Activated CD4-positive, alpha-beta T cell treated with anti-CD3 and anti-CD28 coated beads, Interleukin-2, amount 50 U/mL, for 24 hours (primary cell): ENCODE measurements at regions not wholly inside any gene's neighbourhood (a gene's known extent, or its start where the extent isn't known, plus 50 kb on each side); places are given as distances from the start of the nearest gene placed in this dataset.

Experiments
- DNase-seq, 2 donors: peaks; one replicate each; pipeline ENCODE4 v3.0.0-alpha.2; 2020; ENCODE audit warnings: low read depth in 1 of 2, low spot score in 1 of 2

DNA sequence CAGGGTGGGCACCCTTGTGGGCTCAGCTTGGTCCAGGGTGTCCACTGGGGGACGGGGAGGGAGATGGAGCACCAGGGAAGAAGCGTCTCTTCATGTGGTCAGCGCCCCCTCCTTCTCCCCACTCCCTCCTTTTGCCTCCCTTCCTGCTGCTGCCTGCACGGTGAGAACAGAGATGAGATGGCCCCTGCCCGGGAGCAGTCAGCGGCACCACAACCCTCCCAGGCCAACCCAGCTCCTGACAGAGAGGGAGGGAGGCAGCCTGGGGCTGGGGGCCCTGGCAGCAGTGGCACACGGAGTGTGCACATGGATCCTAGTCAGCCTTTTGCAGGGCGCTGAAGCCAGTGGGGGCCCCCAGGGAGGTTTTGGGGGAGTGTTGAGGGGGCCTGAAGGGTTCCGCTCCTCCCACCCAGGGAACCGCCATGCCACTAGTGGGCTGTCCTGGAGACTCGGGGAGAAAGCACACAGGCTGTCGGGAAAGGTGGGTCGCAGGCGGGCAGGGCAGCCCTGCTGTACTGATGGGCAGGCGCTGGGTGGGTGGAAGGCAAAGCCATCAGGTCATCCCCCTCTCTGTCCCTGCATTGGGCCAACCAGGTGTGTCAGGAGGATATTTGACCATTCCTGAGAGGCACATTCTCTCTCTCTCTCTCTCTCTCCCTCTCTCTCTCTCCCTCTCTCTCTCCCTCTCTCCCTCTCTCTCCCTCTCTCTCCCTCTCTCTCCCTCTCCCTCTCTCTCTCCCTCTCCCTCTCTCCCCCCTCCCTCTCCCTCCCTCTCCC lies 94.3 kb upstream of the BHLHE23 start:
- no peak for DNase-seq

DNA sequence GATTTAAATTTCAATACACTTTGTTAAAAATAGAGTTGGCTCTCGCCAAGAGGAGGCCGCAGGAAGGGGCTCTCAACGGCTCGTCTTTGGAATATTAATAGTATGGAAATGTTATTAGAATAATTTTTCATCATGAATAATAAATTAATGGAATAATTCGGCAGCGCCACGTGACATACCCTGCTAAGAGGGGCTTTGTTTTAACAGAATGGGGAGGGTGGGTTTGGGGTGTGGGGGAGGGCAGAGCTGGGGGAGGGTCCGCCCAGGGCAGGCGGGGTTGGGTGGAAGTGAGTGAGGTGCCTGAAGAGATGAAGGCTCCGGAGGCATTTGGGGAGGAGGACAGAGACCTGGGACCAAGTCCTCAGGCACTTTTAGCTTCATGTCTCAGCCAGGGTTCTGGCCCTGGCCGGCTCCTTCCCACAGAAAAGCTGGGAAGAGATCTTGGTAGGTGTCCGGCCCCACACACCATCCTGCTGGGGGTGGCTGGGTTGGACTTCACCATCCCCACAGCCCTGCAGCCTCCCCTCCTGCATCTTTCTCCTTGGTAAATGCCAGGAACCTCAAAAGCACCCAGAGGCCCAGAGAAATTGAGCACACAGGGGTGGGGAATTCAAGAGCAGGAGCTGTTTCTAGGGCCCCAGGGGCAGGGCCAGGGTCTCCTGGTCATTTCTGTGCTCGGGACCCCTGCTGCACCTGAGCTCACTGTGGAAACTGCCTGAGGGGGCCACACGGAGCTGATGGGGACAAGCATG lies 93.6 kb upstream of the BHLHE23 start:
- DNase-seq, result no peak

DNA sequence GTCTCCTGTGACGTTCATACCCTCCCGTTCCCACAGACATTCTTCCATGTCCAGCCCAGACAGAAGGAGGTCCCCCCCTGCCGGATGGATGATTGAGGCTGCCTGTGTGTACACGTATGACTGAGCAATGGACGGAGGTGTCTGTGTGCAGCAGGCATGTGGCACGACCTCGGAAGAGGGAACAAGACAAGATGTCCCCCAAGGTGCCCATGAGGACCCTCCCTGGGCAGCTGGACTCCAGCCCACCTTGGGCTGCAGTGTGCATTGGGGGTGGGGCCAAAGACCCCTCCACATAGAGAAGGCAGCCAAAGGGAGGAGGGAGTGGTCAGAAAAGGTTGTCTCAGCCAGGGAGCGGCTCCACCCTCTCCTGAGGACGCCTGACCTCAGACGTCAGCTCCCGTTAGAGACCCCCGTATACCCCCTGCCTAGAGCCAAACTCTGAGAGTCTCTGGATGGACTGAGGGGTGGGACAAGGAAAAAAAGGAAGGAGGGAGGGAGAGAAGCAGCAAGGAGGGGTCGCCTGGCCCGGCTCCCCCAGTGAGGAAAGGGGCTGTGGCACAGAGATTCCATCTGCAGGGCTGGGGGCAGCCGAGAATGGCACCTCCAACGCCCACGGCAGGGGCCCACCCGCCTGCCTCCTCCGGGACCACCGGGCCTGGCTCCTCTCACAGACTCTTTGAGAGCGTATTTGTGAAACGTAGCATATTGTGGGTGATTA lies 92.9 kb upstream of the BHLHE23 start:
- DNase-seq, result no peak

DNA sequence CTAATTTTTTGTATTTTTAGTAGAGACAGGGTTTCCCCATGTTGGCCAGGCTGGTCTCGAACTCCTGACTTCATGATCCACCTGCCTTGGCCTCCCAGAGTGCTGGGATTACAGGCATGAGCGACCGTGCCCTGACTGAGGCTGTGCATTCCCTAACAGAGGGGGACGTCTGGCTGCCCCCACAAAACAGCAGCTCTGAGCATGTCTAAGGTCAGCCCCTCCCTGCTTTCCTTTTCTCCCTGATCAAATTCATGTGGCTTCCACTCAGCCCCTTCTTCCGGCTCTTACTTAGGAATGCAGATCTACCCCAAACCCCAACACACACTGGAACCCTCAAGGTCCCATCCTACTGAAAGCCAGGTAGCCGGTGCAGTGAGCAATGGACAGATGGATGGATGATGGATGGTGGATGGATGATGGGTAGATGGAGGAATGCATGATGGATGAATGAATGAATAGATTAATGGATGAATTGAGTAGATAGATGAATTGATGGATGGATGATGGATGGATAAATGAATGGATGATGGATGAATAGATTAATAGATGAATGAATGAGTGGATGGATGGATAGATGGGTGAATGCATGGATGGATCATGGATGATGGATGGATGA lies 91.5 kb upstream of the BHLHE23 start:
- DNase-seq, result no peak

DNA sequence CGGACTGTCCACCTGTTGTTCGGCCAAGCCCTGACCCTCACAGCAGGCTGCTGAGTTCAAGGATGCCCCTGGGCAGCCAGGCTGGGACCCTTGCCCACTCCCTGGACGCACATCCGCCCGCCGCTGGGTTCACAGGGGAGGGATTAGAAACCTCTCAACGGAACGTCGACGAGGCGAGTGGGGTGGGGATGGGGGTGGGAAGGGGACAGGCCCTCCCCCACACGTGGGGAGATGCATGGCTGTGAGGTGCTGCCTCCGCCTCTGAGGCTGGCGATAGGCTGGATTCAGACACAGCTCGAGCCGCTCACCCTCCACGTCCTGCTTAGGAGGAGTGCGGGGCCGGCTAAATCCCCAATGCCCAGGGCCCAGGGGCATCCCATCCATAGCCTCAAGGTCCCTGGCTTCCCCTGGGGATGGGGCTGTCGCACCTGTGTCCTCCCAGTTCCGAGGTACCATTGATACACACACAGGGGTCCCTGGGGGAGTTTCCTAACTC lies 90.6 kb upstream of the BHLHE23 start:
- no peak for DNase-seq

DNA sequence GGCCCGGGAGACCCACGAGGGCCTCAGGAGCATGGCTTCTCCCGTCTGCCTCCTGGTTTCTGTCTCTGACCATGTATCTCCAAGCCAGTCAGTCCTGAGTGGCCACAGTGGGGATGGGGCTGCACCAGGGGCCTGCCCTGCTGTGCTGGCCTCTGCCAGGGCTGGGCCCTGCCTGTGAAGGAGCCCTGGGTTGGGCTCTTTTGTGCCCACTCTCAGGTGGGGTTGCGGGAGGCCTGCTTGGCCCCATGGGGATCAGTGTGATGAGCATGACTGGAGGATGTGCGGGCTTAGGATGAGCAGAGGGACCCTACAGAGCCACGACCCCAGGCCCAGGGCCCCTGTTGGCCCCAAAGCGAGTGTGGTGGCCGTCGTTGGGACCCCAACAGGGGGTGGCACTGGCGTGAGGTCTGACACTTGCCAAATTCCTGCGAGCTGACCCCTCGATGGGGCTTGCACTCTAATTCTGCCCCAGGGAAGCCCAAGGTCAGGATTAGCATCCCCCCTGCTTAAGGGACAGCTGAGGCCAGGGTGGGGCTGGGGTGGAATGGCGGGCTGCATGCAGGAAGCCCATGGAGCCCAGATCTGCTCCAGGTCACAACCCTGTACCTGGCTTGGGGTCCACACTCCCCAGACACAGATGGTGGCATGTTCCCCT lies 90.0 kb upstream of the BHLHE23 start:
- DNase-seq, result no peak

DNA sequence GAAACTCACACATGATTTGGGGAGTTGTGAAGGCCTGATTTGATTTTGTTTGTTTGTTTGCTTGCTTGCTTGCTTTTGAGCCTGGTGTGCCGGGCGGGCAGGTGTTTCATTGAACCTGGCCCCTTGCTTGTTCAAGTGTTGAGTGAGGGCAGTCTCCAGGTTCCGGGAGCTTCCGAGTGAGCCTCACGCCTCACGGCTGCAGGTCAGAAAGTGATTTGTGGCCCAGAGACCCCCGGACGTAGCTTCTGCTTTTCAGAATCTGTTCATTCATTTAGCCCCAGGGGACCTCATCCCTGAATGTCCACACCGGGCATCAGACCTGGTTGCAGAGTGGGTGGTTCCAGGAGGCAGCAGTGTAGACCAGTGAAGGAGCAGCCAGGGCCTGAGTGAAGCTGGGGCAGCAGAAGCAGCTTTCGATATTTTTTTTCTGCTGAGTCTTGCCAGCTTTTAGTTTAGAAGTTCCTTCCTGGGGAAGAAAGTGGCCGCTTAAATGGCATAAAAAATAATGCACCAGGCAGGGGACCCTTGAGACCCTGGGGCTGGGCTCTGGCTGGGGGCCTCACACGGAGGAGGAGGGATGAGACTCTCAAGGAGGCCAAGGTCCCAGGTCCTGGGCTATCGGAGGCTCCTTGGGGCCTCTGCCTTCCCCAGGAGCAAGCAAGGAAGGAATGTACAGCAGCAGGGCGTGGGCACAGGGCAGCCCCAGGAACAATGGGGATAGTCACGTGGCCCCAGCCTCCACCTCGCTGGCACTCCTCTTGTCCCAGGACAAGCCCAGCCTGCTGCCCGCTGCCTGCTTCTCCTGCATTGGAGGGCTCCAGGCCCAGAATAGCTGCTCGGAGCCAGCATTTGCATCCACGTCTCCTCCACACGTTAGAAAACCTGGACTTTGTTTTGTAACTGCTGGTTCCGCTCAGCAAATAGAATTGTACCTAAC lies 89.2 kb upstream of the BHLHE23 start:
- DNase-seq, result no peak

DNA sequence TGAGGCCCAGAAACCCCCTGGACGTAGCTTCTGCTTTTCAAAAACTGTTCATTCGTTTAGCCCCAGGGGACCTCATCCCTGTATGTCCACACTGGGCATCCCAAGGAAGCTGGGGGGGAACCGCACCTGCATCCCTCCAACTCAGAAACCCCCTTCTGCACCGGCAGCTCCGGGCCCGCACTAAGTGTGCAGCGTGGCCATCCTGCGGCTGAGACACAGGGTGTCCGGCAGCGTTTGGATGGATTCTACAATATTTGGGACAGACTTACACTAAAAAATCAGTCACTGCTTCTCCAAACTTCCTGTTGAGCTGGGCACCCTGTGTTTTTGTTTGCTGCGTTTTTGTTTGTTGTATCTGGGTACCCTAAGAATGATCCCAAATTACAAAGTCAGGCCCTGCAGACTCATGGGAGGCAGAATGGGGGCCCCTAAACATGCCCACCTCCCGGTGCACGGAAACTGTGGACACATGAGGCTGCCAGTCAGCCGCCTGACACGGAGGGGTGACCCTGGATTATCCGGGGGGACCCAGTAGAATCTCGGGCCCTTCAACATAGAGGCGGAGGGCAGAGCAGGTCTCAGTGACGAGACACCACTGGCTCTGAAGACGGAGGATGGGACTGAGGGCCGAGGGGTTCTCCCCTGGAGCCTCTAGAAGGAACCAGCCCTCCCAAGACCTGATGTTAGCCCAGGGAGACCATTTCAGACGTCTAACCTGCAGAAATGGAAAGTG lies 88.2 kb upstream of the BHLHE23 start:
- DNase-seq, result no peak

DNA sequence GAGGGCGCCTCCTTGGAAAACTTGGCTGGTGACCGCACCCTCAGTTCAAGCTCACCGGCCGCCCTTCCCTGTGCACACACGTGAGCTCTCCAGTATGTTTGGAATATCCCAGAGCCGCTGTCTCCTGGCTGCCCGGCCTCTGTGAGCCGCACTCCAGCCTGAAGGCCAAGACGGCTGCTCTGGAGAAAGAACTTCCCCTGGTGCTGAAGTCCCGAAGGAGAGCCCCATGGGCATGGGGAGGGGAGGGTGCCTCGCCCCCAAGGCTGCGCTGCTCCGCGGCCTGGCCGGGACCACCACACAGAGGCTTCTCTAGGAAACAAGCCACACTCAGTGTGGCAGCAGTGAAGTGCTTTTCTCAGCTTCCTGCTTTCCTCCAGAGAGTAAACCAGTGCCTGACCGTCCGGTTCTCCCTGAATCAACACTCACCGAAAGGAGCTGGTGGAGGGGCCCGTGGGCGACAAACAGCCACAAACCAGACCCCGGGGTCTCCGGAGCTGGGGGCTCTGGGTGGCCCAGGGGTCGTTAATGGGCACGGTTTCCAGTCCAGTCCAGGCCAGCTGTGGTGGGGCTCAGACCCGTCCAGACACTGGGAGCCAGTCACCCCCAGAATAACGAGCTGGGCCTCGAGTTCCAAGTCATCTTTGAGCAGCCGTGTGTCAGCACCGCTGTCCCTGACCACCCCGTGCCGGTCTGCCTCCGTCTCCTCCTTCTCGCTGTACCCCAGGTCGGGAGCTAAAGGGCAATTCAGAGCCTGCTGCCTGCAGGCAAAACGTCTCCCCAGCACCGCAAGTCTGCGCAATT lies 87.4 kb upstream of the BHLHE23 start:
- DNase-seq, result no peak

DNA sequence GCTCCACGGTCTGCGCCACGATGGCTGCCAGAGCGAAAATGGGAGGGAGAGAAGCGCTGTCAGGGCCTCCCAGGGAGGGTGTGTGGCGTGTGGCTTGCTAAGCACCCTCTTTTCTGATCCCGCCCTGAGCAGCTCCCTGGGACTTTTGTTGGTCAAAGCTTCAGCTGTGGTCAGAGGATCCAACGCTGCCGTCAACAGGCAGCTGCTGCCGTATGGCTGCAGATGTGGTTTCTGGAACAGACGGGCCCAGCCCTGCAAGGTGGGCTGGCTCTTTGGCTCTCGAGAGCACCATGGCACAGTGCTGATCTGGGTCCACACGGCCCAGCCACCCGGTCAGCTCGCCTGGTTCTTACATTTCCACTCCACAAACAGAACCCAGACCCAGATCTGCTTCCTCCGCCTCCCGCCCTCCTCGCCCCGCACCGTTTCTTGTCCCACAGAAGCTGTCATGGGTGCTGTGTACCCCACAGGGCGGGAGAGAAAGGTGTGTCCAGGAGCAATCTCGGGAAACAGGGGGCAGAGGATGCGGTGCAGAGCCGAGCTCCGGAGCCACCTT lies 86.0 kb upstream of the BHLHE23 start:
- DNase-seq, result no peak

DNA sequence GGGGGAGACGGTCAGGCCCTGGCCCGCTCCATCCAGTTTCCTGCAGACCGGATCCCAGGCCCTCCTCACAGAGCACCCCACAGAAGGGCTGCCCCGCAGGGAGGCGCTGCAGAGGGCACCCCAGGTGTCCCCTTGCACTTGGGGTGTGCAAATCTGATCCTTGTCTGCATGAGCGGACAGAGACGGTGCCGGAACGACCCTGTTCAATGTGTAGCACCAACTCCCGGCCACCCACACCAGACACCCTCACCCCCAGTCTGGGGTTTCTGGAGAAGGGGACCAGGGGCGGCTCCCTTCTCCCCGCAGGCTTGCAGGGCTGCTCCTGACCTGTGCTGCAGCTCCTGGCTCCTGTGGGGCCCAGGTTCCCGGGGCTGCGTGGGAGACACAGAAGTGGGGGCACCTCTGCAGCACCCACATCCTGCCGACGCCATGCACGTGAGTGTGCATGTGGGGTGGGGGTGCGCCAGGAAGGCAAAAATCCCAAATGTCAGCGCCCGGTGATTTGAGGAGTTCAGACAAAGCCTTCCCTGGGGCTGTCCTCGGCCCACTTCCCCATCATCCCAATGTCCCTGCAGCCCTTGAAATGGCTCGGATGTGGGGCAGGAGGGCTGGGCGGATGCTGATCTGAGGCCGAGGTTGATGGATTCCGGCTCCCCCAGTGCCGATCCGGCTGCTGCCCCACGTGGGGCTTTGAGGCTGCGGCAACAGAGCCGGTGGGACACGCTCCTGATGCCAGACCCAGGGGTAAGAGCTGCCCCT lies 85.3 kb upstream of the BHLHE23 start:
- DNase-seq, result no peak

DNA sequence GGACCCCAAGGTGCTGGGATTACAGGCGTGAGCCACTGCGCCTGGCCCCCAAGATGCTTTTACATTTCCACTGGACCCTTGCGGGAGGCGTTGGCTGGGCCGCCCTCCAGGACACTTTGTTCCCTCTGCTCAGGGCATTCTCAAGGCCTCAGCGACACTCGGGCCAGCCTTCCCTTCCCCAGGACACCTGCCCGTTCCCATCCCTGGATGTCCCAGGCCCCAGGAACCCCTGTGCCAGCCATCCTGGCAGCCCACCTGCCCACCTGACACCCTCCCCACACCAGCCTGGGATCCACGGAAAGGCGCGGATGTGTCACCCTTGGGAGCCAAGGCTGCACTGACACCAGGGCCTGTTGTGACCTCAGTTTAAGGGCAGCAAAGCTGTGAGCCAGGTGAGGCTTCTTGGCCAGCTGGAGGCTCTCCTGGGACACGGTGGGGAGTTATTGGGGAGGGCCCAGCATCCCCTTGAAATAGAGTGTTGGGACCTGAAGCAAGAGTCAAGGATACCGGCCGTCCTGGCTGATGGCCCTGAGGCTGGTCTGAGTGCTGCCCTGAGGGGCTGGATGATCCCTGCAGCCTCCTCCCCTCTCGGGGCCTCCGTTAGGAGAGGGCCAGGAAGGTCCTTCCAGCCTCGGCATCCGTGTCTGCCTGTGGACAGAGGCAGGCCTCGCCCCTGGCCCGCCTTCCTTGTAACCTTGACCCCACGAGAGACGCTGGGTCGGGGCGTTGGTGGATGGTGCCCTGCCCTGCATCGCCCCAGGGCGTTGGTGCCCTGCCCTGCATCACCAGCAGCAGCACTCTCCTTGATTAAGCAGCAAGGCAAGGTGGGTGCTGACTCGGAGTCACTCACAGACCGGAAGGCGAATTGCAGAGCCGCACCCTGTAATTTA lies 84.2 kb upstream of the BHLHE23 start:
- DNase-seq, result no peak

DNA sequence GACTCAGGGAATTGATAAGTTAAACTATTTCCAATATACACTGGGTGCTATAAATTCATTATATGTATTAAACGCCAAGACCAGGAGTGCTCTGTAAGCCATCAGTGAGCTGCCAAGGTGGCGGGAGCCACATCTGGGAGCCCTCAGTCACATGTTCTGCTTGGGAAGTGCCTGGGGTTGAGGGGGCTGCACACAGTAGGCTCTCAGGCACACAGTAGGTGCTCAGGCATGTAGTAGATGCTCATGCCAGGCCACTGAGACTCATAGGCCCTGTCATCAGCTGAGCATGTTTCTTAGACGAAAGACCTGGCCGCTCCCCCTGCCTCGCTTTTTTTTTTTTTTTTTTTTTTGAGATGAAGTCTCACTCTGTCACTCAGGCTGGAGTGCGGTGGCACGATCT lies 83.3 kb upstream of the BHLHE23 start:
- DNase-seq, result no peak

DNA sequence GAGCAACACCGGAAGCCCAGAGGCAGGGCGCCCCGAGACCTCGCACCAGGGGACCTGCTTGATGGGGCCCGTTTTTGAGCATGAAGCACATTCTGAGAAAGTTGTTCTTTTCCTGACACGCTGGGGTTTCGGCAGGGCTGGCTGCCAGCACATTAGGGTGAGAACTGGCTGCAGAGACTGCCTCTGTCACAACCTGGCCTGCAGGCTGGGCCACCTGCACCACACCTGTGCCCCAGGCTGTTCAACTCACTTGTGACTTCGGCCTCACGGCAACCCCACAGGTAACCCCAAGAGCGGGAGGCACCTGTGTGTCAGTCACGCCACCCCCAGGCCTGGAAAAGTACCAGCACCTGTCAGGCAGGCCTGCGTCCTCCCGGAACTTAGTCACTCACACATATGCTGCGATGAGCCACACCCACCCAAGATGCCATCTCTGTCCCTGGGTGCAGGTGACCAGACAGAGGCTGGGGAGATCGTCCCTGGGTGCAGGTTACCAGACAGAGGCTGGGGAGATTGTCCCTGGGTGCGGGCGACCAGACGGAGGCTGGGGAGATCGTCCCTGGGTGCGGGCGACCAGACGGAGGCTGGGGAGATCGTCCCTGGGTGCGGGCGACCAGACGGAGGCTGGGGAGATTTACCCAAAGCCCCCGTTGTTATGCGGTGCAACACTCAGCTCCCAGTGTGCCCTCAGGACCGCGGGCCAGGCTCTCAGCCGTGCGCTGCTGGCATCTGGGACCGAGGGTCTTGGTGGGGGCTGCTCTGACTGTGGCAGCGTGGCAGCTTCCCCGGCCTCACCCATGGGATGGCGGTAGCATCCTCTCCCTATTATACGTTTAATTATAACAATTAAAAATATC lies 82.5 kb upstream of the BHLHE23 start:
- DNase-seq, result no peak
